Uterus (tissue), 2 donors: ENCODE measurements at regions not wholly inside any gene's neighbourhood (a gene's known extent, or its start where the extent isn't known, plus 50 kb on each side); places are given as distances from the start of the nearest gene placed in this dataset.

Experiments used
- POLR2A ChIP-seq, 2 donors: fragments of 450-650 bp; IDR thresholded peaks; one replicate each; pipeline ENCODE4 v1.6.1; 2016; ENCODE audit warnings: antibody characterized with exemption in 2 of 2, mild to moderate bottlenecking in 1 of 2, moderate library complexity in 1 of 2
- TF ChIP-seq, protein P1 (sequence below), 4 experiments: fragments of 200-600 bp in 2 of 4; fragments of 450-650 bp in 2 of 4; sonication (generic) in 2 of 4; IDR thresholded peaks; one replicate each; pipeline ENCODE4 v1.5.1; 2016 to 2019; ENCODE audit warnings: antibody characterized with exemption in 4 of 4, mild to moderate bottlenecking in 2 of 4, moderate library complexity in 1 of 4

DNA sequence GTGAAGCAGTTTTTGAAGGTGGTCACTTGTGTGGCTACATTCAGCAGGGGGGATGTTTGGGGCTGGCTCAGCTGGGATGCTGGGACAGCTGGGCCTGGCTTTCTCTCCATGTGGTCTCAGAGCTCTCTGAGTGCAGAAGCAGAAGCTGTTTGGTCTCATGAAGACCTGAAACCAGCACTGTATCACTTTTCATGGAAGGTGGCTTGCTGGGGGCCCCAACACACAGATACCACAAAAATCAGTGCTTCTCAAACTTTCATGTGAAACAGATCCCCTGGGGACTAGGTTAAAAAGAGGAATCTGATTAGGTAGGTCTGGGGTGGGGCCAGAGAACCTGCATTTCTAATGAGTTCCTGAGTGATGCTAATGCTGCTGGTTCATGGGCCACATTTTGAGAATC is 347.3 kb downstream of the DHX35 start:
- TF ChIP-seq, protein P1, sequence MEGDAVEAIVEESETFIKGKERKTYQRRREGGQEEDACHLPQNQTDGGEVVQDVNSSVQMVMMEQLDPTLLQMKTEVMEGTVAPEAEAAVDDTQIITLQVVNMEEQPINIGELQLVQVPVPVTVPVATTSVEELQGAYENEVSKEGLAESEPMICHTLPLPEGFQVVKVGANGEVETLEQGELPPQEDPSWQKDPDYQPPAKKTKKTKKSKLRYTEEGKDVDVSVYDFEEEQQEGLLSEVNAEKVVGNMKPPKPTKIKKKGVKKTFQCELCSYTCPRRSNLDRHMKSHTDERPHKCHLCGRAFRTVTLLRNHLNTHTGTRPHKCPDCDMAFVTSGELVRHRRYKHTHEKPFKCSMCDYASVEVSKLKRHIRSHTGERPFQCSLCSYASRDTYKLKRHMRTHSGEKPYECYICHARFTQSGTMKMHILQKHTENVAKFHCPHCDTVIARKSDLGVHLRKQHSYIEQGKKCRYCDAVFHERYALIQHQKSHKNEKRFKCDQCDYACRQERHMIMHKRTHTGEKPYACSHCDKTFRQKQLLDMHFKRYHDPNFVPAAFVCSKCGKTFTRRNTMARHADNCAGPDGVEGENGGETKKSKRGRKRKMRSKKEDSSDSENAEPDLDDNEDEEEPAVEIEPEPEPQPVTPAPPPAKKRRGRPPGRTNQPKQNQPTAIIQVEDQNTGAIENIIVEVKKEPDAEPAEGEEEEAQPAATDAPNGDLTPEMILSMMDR (IDR thresholded peaks at IDR 0.05), result no peak
- no peak for TF ChIP-seq POLR2A (IDR thresholded peaks at IDR 0.05)
